SKM-1 (cell line): ENCODE measurements at regions not wholly inside any gene's neighbourhood (a gene's known extent, or its start where the extent isn't known, plus 50 kb on each side); places are given as distances from the start of the nearest gene placed in this dataset.

Experiments used
- DNase-seq: peaks from one replicate; lab custom pipeline; 2025; ENCODE audit not compliant: unreplicated experiment; lab: John Stamatoyannopoulos, UW

DNA sequence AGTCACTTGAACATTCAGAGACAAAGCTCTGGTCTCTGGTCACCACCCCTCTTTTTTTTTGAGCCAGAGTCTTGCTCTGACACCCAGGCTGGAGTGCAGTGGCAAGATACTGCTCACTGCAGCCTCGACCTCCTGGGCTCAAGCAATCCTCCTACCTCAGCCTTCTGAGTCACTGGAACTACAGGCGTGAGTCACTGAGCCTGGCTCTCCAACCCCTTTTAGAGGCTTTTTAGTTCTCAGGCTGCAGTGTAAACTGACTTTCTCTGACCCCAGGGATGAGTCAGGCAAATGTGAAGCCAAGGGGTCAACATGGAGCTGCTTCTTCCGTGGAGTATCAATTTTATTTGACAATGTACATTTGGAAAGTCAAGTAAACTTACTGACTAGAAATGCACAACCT is 229.2 kb downstream of the PTTG2 start:
- DNase-seq: no peak

DNA sequence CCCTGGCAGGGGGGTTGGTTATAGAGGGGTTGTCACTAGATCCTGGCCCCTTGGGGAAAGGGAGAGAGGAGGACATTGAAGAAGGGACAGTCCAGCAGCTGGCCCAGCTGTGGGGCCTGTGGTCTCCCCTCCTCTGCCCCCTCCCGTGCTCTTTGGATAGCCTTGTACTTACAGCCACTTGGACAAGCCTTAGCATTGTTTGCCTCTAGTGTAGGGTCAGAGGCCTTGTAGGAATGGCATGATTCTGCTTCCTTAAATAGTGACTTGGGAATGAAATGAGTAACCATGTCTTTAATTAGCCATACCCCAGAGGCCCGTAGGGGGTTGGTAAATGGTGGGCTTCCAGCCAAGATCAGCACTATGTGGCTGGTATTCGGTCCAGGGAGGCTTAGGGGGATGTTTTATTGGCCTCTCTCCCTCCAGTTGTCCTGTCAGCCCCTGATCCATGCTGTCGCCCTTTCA is 230.6 kb downstream of the PTTG2 start:
- DNase-seq: no peak

DNA sequence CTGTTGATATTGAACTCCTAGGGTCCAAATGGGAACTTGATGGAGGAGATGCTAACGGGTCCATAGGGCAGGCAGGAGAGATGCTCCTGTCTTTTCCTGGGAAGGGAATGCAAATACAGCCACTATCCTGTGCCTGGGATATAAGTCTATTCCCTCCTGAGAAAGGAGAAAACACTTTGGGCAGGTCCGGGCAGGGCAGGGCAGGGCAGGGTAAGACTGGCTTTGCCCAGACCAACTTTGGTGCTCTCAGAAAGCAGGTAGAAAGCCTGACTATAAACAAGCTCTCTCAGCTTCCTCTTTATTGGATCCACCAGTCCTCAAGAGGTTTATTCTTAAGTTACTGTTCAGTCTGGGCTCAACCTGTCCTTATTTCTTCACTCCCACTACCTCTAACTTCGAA is 232.3 kb downstream of the PTTG2 start:
- DNase-seq: no peak

DNA sequence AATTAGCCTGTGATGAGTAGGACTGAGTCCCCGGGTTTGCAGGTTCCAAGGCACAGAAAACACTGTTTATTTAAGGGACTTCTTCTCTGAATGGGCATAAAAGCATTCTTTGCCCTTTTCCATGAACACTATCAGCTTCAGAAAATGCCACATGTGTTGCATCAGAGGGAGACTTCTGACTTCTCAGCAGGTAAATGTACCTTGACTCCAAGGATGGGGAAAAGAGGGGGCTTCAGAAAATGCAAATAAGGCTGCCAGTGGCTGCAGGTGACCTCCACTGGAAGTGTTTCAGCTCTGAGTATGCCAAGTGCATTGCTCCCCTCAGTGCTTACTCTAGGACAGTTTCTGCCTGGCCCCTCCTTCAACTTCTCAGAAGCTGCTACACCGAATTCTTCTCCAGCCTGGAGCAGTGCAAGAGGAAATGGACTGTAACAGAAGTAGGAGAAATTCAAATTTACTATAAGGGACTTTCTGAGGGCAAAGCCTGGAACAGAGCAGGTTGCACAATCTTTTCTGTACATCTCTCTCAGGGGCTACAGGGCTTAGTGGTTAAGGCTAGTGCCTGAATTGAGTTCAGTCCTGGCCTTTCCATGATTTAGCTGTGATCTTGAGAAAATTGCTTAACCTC is 233.2 kb downstream of the PTTG2 start:
- no peak for DNase-seq

DNA sequence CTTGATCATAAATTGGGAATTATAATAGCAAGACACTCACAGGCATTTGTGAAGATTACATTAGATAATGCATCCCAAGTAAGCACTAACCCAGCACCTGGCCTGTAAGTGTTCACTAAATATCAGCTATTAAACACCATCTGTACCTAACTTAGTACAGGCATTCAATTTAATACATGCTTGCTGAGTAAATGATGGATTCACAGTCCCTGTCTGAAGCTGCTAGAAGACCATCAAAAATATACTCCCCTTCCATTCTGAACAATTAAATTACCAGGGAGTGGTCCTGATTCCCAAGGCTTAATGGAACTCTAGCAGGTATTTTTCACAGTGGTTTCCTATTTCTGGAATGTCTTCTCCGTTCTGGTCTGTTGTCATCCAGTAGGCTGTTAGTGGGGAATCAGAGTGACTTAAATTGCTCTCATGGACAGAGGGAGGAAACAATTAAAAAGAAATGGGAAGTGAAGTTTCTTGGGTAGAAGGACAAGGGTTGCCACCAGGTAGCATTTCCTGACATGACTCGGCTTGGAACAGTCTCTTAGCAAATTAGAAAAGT is 233.9 kb downstream of the PTTG2 start:
- DNase-seq: no peak

DNA sequence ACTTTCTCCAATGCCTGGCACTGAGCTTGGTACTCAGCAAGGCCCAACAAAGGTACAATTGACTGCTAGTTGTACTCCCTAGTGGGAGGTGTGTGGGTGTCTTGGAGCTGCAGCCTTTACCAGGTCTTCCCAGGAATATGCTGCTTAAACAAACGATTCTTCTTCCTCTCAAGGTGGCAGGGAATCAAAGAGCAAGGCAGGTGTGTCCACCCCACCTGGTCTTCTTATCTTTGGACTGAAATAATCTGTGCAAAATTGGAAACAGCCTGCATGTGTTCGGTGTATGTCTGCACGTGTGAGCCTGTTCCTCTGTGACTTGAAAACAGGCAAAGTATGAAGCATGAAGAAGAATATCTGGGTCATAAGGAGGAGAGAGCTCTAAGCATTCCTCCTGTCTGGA is 235.3 kb downstream of the PTTG2 start:
- no peak for DNase-seq

DNA sequence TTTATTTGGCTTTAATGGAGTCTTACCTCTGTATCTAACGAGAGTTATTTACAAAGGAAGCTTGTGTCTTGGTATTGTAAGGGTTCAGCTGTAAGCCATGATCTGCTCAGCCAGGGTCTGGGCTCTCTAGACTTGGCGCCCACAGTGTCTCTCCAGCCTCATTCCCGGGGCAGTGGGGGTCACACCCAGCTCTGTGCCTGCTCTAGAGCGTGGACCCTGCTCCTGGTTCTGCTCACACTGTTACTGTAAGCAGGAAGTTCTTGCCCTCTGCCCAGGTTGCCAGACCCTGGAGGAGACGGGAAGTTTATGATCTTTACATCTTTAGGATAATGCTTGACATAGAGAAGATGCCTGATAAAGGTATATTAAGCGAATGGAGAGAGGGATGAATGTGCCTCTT is 235.7 kb downstream of the PTTG2 start:
- DNase-seq: no peak

DNA sequence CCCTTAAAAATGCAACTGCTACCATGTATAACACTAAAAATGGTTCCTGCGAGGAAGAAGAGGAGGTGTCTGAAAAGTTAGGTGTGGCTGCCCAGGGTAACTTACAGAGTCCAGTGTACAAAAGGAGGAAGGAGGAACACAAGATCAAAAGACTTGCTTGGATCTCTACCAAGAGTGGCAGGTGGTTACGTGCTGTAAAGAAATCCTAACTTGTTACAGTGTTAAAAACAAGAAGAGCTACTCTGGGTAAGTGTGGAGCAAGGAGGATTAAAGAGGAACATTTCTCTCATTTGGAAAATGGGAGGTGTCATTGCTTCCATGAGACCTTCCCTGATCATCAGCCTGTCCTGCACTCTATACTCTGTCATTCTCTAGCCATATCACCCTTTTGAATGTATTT is 242.0 kb downstream of the PTTG2 start:
- no peak for DNase-seq

DNA sequence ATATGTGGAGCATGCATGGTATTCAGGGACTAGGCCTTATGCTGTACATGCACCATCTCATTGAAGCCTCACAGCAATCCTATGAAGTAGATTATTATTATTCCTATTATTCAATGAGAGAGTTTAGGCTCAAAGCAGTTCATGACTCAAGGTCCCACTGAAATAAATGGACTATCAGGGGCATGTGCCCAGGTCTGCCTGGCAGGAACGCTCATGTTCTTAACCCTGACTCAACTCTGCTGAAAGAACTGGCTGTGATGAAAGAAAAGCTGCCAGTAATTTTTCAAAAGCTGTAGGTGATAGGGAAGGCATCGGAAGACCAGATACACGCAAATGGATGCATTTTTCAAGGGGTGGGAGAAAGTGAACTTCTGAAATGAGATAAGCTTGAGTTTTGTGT is 243.4 kb downstream of the PTTG2 start:
- no peak for DNase-seq

DNA sequence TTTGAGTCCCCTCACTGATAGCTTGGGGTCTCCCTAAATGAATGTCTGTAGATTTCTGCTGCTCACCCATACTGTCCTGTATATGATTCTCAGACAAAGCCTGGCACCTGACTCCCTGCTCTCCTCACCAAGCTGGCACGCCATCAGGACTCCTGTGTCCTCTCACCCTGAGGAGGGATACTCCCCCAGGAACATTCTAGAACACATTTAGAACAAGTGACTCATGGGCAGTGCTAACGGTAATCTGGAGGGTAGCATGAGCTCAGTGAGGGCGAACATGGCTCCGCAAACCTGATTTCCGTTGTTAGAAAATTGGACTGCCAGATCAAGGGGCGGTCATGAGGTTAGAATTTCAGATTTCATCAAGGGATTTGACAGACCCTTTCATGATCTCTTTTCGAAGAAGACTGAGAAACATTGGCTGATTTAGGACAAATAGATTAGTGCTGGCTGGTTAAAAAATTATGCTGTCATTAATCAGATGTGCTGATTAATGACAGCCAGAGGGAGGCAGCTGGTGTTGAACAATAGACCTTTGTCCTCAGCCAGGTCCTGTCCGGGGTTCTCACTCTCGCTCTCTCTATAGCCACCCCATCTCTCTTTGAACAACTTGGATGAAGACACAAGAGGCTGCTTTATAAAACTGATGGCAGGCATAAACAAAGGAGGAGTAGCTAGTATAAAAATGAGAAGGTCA is 244.3 kb downstream of the PTTG2 start:
- no peak for DNase-seq

DNA sequence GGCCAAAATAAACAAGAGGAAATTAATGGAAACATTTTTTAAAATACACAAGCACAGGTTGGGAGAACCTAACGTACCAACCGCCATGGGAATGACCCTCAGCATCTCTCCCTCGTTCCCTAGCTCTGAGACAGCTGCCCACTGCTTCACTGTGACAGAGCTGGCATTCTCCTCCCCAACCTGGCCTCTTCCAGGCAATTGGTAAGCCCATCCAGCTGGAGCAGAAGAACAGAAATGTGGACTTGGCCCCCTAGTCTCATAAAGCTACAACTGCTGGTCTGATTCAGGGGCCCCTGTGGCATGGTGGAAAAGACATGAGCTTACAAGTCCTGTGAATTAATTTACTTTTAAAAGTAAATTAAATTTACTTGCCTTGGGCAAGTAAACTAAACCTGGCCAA is 245.1 kb downstream of the PTTG2 start:
- no peak for DNase-seq

DNA sequence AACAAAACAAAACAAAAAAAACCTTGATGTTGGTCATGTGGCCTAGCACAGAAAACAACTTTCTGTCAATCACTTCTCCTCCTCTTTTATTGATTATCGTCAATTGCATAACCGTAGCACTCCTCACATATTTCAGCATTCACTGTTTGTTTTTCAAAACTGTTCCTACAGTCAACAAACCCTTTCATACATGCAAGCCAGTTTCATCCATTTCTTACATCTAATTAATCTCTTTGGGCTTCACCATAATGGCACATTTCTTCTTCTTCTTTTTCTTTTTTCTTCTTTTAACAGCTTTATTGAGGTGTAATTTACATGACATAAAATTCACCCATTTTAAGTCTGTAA is 246.9 kb downstream of the PTTG2 start:
- DNase-seq: no peak

DNA sequence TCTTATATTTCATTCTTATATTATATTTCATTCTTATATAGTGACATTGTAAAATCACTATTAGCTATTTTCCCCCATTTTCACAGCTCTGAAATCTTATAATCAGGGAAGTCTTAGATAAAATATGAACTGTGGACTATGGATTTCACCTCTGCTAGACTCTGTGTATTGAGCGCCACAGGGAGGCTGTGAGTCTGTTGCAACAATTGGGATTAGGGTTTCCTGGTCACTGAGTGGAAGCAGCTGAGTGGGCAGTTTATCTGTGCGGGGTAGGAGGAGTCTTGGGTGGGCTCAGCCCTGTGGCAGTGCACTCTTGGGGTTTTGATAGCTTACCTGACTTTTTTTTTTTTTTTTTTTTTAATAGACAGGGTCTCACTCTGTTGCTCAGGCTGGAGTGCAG is 249.5 kb downstream of the PTTG2 start:
- no peak for DNase-seq

DNA sequence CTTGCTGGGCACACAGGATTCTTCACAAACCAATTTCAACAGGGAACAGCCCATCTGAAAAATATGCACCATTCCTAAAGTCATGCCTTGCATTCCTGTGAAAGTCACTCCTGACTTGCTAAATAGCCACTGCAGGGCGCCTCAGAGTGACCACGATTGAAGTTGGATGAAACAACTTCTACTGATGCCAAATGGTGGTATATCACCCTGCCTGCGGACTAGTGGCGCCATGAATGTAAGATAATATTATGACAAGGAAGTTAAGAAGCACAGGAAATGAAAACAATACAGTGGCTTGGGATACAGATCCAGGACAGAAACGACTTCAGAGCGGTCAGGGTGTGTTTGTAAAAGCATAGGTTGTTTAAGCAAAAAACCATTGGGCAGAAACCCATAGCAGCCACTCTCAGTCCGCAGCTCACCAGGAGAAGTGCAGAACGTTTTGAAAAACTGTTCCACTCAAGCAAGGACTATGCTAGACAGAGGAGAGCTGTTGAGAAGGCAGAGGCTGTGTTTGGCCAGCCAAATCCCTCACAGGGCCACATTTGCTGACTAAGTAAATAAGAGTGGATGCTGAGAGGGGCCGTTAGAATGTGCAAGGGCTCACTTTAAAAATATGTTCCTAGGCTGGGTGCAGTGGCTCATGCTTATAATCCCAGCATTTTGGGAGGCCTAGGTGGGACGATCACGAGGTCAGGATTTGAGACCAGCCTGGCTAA is 250.4 kb downstream of the PTTG2 start:
- no peak for DNase-seq

DNA sequence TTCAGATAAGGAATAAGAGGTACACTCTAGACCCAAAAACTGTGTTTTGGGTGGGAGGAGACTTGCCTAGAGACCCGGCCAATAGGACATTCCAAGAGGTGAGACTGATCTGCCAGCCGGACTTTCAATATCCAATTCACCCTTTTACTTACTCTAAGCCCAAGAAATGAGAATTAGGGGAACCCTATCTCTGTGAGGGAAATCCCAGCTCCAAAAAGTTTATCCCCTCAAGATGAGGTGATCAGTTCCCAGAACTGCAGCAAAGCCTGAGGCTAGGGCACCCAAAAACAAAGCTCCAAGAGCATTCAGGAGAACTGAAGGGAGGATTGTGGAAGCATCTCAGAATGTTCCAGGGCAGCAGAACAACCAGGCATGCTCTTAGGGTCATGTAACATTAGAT is 251.7 kb downstream of the PTTG2 start:
- no peak for DNase-seq

DNA sequence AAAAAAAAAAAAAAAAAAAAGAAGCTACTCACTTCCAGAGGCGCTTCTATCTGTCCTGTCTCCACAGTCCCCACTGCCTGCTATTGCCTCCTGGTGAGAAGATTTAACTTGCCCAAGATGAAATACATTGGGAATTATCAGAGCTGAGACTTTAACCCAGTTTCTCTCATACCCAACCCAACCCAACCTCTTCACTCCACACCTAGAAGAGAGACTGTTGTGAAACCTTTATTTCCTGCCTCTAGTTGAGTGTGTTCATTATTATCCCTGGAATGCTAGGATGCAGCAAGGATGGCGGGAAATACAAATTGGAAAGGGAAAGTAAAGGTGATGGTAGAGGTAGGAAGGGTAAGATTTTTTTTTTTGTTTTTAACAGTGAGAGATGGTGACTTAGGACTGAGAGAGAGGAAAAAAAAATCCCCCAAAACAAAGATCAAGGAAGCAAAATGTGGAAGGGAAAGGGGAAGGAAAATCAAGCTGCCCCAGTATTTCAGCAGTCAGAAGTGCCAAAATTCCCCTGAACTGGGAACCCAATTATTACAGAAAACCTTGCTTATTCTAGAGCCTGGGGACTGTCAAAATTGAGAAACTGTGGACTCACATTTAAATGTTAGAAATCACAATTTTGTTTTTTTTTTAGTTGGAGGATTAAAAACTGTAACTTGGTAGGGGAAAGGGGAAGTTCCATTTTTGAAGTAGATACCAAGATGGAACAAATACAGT is 253.0 kb downstream of the PTTG2 start:
- DNase-seq: no peak

DNA sequence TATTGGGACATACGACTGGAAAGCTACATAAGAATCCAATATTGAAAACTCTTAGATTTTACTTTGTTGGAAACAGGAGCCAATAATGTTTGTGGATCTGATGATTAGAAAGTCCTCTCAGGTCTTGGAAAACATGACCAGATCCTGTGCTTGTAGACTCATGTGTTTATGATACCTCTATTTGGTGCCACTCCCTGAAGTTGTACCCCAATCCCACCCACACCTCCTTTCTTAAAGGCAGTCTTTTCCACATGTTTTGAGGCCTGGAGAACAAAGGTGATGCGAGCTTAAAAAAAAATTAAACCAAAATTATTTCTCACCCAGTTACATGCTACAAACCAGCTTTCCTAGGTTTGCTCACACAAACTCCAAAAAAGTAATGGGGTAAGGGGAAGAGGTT is 262.7 kb downstream of the PTTG2 start:
- DNase-seq: no peak

DNA sequence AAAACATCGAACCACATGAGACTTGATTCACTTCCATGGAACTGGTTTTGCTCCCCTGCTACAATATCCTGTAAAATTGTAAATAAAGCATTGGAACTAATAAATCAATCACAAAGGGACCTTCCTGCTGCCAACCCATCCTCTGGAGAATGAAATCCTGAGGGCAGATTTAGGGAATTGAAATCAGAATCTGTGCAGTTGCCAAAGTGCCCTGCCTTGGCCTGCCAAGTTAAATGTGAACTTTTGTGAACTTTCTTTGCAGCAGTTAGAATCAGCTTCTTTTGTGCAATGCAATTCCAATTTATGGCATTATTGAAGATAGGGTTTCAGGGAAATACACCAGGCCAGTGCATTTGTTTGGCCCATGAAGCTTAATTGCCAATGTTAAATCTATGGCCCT is 263.1 kb downstream of the PTTG2 start:
- no peak for DNase-seq

DNA sequence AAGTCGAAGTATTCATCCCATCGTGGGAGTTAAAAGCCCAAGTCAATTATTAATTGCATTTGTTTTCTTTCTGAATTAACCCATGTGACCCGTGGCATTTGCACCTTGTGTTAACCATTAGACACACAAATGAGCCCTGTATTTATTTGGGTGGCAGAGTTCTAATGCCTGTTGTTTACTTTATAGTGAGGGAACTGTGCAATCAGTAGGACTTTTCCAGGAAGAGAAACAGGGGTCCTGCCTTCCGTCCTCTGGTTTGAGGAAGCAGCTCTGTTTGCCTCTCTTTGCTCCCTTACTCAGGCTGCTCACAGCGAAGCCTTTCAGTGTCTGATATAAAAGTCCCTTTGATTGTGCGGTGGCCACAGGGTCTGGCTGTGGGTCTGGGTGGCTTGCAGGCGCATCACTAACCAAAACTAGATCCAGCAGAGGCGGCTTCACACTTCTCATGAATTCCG is 263.6 kb downstream of the PTTG2 start:
- DNase-seq: no peak

DNA sequence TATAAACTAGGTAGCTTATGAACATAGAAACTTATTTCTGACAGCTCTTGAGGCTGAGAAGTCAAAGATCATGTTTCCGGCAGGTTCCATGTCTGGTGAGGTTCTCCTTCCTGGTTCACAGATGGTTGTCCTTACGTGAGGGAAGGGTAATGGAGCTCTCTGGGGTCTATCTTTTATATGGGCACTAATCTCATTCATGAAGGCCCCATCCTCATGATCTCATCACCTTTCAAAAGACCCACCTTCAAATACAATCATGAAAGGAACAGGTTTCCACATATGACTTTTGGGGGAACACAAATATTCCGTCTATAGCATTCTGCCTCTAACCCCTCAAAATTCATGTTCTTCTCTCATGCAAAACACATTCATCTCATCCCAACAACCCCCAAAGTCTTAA is 264.7 kb downstream of the PTTG2 start:
- no peak for DNase-seq

DNA sequence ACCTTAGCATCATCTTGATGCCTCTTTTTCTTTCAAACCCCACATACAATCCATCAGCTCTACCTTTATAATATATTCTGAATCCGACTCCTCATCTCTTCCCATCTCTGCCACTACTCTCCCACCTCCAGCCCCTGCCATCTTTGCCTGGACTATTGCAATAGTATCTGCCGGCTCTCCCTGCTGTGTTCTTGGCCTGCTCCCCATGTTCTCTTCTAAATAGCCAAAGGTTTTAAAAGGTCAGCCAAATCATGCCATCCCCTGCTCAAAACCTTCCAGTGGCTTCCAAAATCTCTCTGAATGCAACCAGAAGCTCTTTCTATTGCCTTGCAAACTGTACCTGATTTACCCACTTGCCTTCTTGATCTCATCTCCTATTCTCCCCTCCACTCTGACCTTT is 266.0 kb downstream of the PTTG2 start:
- DNase-seq: no peak
